ENCODE measurements at regions not wholly inside any gene's neighbourhood (a gene's known extent, or its start where the extent isn't known, plus 50 kb on each side); places are given as distances from the start of the nearest gene placed in this dataset.

GRCh38 chr1:243931957-243932356, 81.9 kb upstream of the AKT3 start:
- TF ChIP-seq POLR2A (IDR thresholded peaks at IDR 0.05; ENCODE audit: low read depth, low read length) (no peak), POLR2AphosphoS5 (IDR thresholded peaks at IDR 0.05; ENCODE audit: low read depth, low read length) (no peak), TAF1 (IDR thresholded peaks at IDR 0.05; ENCODE audit: low read depth, low read length) (no peak), SPI1 (IDR thresholded peaks at IDR 0.05; ENCODE audit: low read depth, low read length) (no peak), POU2F2 (IDR thresholded peaks at IDR 0.05; ENCODE audit: low read depth, low read length) (no peak)
